Right cardiac atrium (tissue), 5 donors: ENCODE measurements at regions not wholly inside any gene's neighbourhood (a gene's known extent, or its start where the extent isn't known, plus 50 kb on each side); places are given as distances from the start of the nearest gene placed in this dataset.
"Not testable (repeated sequence)": the region's sequence is repeated elsewhere in the genome, so short reads cannot be mapped to it uniquely, and the experiment has no call there.

Experiments used
- ATAC-seq, 2 donors: fragments of 200-7000 bp; cut with Tn5 transposase; one replicate each; pipeline versions ENCODE4 v1.8.0 to v1.9.1; 2020; ENCODE audit warnings: moderate library complexity in 2 of 2, mild to moderate bottlenecking in 1 of 2
- DNase-seq, 3 donors: peaks; one replicate each; pipeline ENCODE4 v3.0.0-alpha.2; 2020
- H3K27ac ChIP-seq: one replicate; pipeline ENCODE4 v1.5.1; 2013; ENCODE audit warnings: mild to moderate bottlenecking, low read length, control low read depth, moderate library complexity
- H3K27me3 ChIP-seq: one replicate; pipeline ENCODE4 v1.6.1; 2013; ENCODE audit not compliant: control insufficient read depth, insufficient read depth
- H3K4me1 ChIP-seq: one replicate; pipeline ENCODE4 v1.6.1; 2013; ENCODE audit warnings: low read length; ENCODE audit not compliant: control insufficient read depth, insufficient read depth
- H3K4me3 ChIP-seq: one replicate; pipeline ENCODE4 v1.5.1; 2013; ENCODE audit warnings: low read length, control low read depth
- H3K9me3 ChIP-seq: one replicate; pipeline ENCODE4 v1.6.1; 2013; ENCODE audit warnings: low read length; ENCODE audit not compliant: control insufficient read depth
- WGBS: extraction: QIAGEN DNeasy Blood & Tissue Kit; methylation state at CpG from one replicate; pipeline ENCODE4 v1.1.7; 2013; 5-methylcytosine and 5-hydroxymethylcytosine counted together
- intact Hi-C, 4 donors: fragments of 100-400 bp; cut with DNase I; formaldehyde crosslinking; loops; one replicate each; pipeline versions ENCODE4 v1.11.0 to v1.14.0; 2022 to 2023
- donor health status: healthy with polysubstance abuse.
- donor health status: DM: no; HTN: yes; CAD: no.
- donor health status: DM: no; HTN: no; CAD: no.
- donor health status: DM: no; HTN: yes; CAD: no; lungs with severe emphysema.
- donor health status: DM: yes; HTN: yes; CAD: no.

DNA sequence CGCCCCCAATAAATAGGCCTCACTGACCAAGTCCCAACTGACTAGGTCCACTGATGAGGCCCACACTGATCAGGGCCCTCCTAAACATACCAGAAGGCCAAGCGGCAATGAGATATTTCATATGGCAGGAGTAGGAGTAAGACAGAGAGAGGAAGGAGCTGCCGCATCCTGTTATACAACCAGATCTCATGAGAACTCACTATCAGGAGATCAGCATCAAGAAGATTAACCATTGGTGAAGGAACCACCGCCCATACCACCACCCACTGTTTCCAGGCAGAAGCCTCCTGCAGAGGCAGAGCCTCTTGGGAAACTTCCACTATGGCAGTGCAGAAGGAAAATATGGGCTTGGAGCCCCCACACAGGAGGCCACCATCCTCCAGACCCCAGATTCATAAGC, 95.0 kb upstream of the CTSV start:
- ATAC-seq, DNase-seq, H3K27me3 ChIP-seq, intact Hi-C loops, H3K4me3 ChIP-seq, H3K9me3 ChIP-seq, H3K4me1 ChIP-seq, H3K27ac ChIP-seq: not testable (repeated sequence)
- 91% methylated on average over 4 of the region's 4 CpGs for WGBS

DNA sequence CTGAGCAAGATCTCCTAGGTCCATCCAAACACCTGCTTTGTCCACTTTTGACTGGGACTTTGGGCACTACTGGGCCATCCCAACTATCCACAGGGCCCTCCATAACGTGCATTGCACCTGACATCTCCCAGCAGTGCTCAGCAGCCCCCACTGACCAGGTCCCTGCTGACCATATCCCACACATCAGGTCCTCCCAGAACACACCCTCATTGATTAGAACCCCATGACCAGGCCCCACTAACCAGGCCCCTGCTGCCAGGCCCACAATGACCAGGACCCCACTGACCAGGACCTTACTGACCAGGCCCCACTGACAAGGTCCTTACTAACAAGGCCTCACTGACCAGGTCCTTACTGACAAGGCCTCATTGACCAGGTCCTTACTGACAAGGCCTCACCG, 93.9 kb upstream of the CTSV start:
- no peaks in the 10 kb centered on the region for H3K27me3 ChIP-seq
- 89% methylated on average over 2 of the region's 2 CpGs for WGBS
- H3K9me3 ChIP-seq: no peaks in the 10 kb centered on the region
- H3K27ac ChIP-seq: no peak overlapping the region
- no peaks in the 10 kb centered on the region for H3K4me1 ChIP-seq
- H3K4me3 ChIP-seq: no peak overlapping the region
- DNase-seq (no peak), ATAC-seq (no peak)
- intact Hi-C loops: no loop called here

DNA sequence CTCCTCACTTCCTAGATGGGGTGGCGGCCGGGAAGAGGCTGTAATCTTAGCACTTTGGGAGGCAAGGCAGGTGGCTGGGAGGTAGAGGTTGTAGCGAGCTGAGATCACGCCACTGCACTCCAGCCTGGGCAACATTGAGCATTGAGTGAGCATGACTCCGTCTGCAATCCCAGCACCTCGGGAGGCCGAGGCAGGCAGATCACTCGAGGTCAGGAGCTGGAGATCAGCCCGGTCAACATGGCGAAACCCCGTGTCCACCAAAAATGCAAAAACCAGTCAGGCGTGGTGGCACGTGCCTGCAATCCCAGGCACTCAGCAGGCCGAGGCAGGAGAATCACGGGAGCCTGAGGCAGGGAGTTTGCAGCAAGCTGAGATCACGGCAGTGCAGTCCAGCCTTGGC, 91.9 kb upstream of the CTSV start:
- H3K4me3 ChIP-seq, H3K27ac ChIP-seq, H3K4me1 ChIP-seq, ATAC-seq, DNase-seq, intact Hi-C loops, H3K27me3 ChIP-seq, H3K9me3 ChIP-seq: not testable (repeated sequence)
- WGBS: 94% methylated on average over 16 of the region's 16 CpGs

DNA sequence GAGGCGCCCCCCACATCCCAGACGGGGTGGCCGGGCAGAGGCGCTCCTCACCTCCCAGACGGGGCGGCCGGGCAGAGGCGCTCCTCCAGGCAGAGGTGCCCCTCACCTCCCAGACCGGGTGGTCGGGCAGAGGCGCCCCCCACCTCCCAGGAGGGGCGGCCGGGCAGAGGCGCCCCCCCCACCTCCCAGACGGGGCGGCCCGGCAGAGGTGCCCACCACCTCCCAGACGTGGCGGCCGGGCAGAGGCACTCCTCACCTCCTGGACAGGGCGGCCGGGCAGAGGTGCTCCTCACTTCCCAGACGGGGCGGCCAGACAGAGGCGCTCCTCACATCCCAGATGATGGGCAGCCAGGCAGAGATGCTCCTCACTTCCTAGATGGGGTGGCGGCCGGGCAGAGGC, 91.4 kb upstream of the CTSV start:
- ATAC-seq, H3K27ac ChIP-seq, intact Hi-C loops, H3K4me3 ChIP-seq, H3K4me1 ChIP-seq, H3K27me3 ChIP-seq, H3K9me3 ChIP-seq: not testable (repeated sequence)
- DNase-seq: peak in 1 of 3 donors; percentile 43
- WGBS: 98% methylated on average over 27 of the region's 27 CpGs

DNA sequence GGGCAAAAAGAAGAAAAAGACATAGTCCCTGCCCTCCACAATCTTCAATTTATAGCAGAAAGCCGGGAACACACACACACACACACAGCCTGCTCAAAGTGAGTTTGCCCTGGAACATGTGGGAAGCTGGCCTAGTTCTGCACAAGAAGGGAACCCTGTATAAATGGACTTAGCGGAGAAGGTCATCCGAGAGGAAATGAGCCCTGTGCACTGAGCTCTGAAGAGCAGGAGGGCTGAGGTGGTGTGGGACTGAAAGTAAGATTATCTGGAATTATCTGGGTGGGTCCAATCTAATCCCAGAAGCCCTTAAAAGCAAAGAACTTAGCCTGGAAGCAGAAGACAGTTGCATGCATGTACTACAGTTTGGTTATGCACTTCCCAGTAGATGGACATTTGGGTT, 90.0 kb upstream of the CTSV start:
- intact Hi-C loops: no loop called here
- DNase-seq (no peak), ATAC-seq (no peak)

DNA sequence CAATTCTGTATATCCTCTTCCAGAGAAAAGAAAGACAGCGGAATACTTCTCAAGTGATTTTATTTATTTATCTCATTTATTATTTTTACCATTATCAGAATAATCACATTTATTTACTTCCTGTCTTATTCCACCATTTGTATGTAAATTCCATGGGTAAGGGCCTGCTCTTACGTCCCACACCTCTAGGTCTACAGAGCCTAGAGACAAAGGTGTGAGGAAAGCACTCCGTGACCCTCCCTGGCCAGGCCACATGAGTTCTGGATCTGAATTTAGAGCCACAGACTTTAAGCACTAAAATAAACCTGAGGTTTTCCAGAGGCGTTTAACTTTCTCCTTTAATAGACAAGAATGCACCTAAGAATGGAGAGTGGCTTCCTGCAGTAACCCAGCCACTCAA, 85.3 kb upstream of the CTSV start:
- H3K27ac ChIP-seq: no peak overlapping the region
- intact Hi-C loops: no loop called here
- DNase-seq (no peak), ATAC-seq (no peak)
- 76% methylated on average over 4 of the region's 4 CpGs for WGBS
- H3K4me1 ChIP-seq: no peaks in the 10 kb centered on the region
- no peaks in the 10 kb centered on the region for H3K9me3 ChIP-seq
- H3K27me3 ChIP-seq: no peaks in the 10 kb centered on the region
- no peak overlapping the region for H3K4me3 ChIP-seq

More for the DNA sequence above, 90.0 kb upstream of the CTSV start:
- WGBS: 83% methylated on average over 3 of the region's 3 CpGs
- H3K27ac ChIP-seq: no peak overlapping the region
- no peaks in the 10 kb centered on the region for H3K27me3 ChIP-seq
- H3K9me3 ChIP-seq: no peaks in the 10 kb centered on the region
- H3K4me3 ChIP-seq: no peak overlapping the region
- no peaks in the 10 kb centered on the region for H3K4me1 ChIP-seq

DNA sequence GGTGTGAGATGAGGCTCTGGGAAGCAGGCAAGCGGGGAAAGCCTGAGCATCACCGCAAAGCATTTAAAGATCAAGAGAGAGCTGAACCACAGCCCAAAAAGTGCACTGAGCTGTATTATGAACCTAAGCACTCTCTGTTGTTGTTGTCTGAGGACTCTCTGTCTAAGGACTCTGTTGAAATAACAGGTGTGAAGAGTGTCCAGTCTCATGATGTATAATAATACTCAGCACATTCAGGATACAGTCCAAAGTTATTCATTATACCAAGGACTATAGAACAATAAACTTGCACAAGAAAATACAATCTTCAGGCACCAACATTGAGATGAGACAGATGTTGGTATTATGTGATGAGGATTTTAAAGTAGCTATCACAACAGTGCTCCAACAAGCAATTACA, 71.8 kb upstream of the CTSV start:
- ATAC-seq (no peak), DNase-seq (no peak)
- H3K27ac ChIP-seq: no peak overlapping the region
- no peaks in the 10 kb centered on the region for H3K9me3 ChIP-seq
- no peaks in the 10 kb centered on the region for H3K4me1 ChIP-seq
- no peak overlapping the region for H3K4me3 ChIP-seq
- no peaks in the 10 kb centered on the region for H3K27me3 ChIP-seq
- intact Hi-C loops: loop anchor here in 1 of 4 donors (10.0 kb wide), 1 partner anchor 246 kb away; no protein-coding TSS in a partner anchor
- 90% methylated on average over 2 of the region's 2 CpGs for WGBS

DNA sequence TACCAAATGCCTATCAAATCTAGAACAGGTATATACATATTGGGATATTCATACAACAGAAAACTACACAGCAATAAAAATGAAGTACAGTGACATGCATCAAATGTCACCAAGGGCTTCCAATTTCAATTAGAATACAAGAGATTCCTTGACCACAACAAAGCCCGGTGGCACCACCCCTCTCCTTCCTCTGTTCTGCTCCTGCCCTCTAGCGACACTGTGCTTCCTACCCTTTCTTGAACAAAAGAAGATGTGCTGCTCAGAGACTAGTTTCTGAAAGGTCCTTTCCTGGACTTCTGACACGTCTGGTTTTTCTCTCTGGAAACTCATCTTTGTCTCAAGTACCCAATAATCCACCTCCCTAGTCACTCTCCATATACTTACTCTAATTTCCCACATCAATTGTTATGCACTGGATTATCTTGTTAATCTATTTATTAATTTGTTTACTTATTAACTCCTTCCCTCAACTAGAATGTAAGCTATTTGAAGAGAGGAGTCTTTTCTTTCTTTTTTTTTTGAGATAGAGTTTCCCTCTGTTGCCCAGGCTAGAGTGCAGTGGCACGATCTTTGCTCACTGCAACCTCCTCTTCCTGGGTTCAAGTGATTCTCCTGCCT, 70.4 kb upstream of the CTSV start:
- DNase-seq (peak in 1 of 3 donors; percentile 55), ATAC-seq (peak; percentile 40 to 52)
- Histone ChIP-seq H3K9me3 (no peaks in the 10 kb centered on the region), H3K27me3 (no peaks in the 10 kb centered on the region), H3K27ac (no peak overlapping the region), H3K4me1 (no peaks in the 10 kb centered on the region), H3K4me3 (no peak overlapping the region)
- intact Hi-C loops: loop anchor here in 1 of 4 donors (5.0 kb wide), 1 partner anchor 252 kb away; no protein-coding TSS in a partner anchor
- WGBS: 26% methylated on average over 4 of the region's 4 CpGs

DNA sequence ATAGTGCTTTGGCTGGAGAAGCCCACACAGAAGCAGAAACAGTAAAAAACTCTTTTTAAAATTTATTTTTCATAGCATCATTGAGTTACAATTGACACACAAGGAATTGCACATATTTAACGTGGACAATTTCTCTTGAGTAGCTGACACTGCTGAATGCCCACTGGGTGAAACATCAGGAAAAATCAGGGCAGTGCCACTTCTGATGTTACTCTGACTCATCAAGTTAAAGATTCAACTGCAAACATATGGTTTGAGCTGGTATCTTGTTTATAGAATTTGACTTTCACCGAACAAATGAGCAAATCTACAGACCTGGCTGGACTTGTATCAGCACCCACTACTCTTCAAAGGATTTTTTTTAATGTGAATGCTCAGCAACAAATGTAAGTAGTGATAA, 66.3 kb upstream of the CTSV start:
- not testable (repeated sequence) for H3K9me3 ChIP-seq, H3K4me1 ChIP-seq, ATAC-seq, H3K27ac ChIP-seq, H3K27me3 ChIP-seq, H3K4me3 ChIP-seq, DNase-seq
- 64% methylated on average over 2 of the region's 2 CpGs for WGBS
- intact Hi-C loops: loop anchor here in 1 of 4 donors (5.0 kb wide), 1 partner anchor 248 kb away; no protein-coding TSS in a partner anchor

DNA sequence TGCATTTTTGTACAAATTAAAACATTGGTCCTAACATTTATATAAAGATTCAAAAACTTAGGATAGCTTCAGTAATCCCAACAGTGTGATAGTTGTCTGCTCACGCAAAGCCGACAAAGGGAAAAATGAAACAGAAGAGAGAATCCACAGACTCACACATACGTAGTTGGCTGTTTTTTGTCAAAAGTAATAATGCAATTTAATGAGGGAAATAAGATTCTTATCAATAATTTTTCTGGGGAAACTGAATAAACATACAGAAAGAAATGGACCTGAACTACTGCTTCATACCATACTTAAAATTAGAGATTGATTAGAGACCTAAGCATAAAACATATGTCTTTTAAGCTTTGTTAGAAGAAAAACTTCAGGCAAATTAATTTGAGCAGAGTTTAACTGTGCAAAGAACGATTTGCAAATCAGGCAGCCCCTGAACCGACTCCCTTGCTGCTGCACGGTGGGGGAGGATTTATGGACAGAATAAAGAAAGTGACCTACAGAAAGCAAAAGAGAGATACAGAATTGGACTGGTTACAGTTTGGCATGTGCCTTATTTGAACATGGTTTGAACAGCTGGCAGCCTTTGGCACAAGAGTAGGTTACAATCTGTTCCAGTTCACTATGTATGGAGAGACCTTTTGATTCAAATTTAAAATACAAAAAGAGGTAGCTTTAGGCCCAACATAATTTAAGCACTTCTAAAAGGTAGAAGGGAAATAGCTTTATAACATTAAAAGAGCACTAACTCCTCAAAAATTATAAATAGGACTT, 64.9 kb upstream of the CTSV start:
- H3K4me1 ChIP-seq, ATAC-seq, H3K27me3 ChIP-seq, H3K9me3 ChIP-seq, DNase-seq, intact Hi-C loops, H3K4me3 ChIP-seq, H3K27ac ChIP-seq: not testable (repeated sequence)
- WGBS: 72% methylated on average over 6 of the region's 6 CpGs

DNA sequence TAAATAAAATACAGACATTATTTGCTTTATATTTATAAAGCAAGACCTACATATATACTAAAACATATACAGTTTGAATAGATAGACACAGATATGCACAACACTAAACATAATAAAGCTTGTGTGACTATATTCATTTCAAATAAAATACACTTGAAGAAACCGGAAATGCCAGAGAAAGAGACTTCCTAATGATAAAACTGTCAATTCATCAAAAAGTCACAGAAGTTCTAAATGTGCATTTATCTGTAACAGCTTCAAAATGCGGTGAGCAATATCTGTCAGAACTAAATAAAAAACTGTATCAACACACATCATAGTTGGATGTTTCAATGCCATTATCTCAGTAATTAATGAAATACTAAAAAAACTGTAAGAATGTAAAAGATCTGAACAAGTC, 60.6 kb upstream of the CTSV start:
- H3K27ac ChIP-seq, H3K4me1 ChIP-seq, DNase-seq, ATAC-seq, H3K27me3 ChIP-seq, H3K9me3 ChIP-seq, intact Hi-C loops, H3K4me3 ChIP-seq: not testable (repeated sequence)
- WGBS: 61% methylated on average over 2 of the region's 2 CpGs
